ENCODE measurements at regions not wholly inside any gene's neighbourhood (a gene's known extent, or its start where the extent isn't known, plus 50 kb on each side); places are given as distances from the start of the nearest gene placed in this dataset.

GRCh38 chr2:239725551-239725890 lies 299.6 kb downstream of the NDUFA10 start (continued):
- TF ChIP-seq CREB1 (CRISPR knock-in tag; IDR thresholded peaks at IDR 0.05; ENCODE audit: low read depth): no peak
- TF ChIP-seq REST (IDR thresholded peaks at IDR 0.05; ENCODE audit: unreplicated experiment): no peak

DNA sequence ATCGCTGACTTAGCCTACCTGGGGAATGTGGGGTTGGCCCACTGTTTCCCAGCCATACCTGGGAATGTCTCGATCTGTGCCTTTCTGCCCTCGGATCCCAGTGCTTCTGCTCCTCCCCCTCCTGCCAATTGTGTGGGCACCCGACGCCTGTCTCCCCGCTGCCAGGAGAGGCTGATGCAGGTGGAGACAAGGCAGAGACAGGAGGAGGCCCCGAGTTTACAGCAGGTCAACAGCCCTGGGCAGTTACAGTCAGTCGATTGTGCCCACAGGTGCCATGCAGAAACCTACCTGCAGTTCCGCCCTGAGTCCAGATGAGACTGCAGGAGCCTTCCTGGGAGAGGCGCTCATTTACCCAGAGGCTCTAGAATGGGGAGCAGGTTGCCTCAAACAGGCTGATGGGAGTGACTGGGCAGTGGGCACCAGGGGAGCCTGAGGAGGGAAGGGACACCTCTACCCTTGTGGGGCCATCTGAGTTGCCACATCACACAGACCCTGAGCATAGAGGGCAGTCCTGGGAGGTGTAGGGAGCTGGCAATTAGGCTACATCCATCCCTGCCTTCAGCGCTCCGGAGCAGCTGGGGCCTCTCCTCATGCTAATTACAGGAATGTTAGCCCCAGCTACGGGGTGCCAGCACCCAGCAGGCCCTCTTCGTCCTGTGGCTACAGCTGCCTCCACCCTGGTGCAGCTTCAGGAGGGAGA lies 300.1 kb downstream of the NDUFA10 start:
- H3K27ac Mint-ChIP-seq: no peak overlapping the region
- Histone ChIP-seq H3K4me3 (no peak overlapping the region), H3K4me2 (no peak overlapping the region), H3K27me3 (ENCODE audit: insufficient read depth) (no peaks in the 10 kb centered on the region), H3K79me2 (replicated peaks; ENCODE audit: insufficient read depth) (no peaks in the 10 kb centered on the region), H3K9me2 (ENCODE audit: insufficient read depth) (no peaks in the 10 kb centered on the region), H3K27ac (ENCODE audit: low read depth) (no peak overlapping the region), H4K20me1 (replicated peaks; ENCODE audit: insufficient read depth) (no peaks in the 10 kb centered on the region), H2AFZ (no peak overlapping the region), H3K36me3 (ENCODE audit: insufficient read depth) (no peaks in the 10 kb centered on the region), H3F3A (replicated peaks; ENCODE audit: low read depth) (no peaks in the 10 kb centered on the region), H3K4me1 (ENCODE audit: insufficient read depth) (no peaks in the 10 kb centered on the region)
- DNase-seq (ENCODE audit: low spot score) (no peak), ATAC-seq (peak; percentile 28)
- H3K4me3 Mint-ChIP-seq: no peak overlapping the region
- H3K9me3 Mint-ChIP-seq: peaks cover 8% of the 10 kb centered on the region; the same call in 2 of the 3 replicates
- no peaks in the 10 kb centered on the region for H3K36me3 Mint-ChIP-seq (ENCODE audit: low read depth)
- H3K27me3 Mint-ChIP-seq (ENCODE audit: insufficient read depth, low read depth, poor library complexity): peaks cover 4% of the 10 kb centered on the region
- H3K4me1 Mint-ChIP-seq: peaks cover 2% of the 10 kb centered on the region; the same call in 1 of the 3 replicates
- TF ChIP-seq EZH2 (IDR thresholded peaks at IDR 0.05; ENCODE audit: low read depth, unreplicated experiment): no peak
- TF ChIP-seq STAT1 (IDR thresholded peaks at IDR 0.05; ENCODE audit: unreplicated experiment): no peak
- TF ChIP-seq, protein P1, sequence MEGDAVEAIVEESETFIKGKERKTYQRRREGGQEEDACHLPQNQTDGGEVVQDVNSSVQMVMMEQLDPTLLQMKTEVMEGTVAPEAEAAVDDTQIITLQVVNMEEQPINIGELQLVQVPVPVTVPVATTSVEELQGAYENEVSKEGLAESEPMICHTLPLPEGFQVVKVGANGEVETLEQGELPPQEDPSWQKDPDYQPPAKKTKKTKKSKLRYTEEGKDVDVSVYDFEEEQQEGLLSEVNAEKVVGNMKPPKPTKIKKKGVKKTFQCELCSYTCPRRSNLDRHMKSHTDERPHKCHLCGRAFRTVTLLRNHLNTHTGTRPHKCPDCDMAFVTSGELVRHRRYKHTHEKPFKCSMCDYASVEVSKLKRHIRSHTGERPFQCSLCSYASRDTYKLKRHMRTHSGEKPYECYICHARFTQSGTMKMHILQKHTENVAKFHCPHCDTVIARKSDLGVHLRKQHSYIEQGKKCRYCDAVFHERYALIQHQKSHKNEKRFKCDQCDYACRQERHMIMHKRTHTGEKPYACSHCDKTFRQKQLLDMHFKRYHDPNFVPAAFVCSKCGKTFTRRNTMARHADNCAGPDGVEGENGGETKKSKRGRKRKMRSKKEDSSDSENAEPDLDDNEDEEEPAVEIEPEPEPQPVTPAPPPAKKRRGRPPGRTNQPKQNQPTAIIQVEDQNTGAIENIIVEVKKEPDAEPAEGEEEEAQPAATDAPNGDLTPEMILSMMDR (conservative IDR thresholded peaks at IDR 0.05; ENCODE audit: low read depth in 2 of 2): no peak
- no peak for TF ChIP-seq POLR2AphosphoS5 (IDR thresholded peaks at IDR 0.05; ENCODE audit: low read depth)
- TF ChIP-seq JUNB (IDR thresholded peaks at IDR 0.05; ENCODE audit: unreplicated experiment): no peak
- TF ChIP-seq NANOG (IDR thresholded peaks at IDR 0.05; ENCODE audit: borderline replicate concordance): no peak
- no peak for TF ChIP-seq CREB1 (CRISPR knock-in tag; IDR thresholded peaks at IDR 0.05; ENCODE audit: low read depth)
- TF ChIP-seq ZNF114 (CRISPR knock-in tag; IDR thresholded peaks at IDR 0.05): no peak
- no peak for TF ChIP-seq EZH2phosphoT487 (IDR thresholded peaks at IDR 0.05; ENCODE audit: unreplicated experiment)
- TF ChIP-seq, protein P2, sequence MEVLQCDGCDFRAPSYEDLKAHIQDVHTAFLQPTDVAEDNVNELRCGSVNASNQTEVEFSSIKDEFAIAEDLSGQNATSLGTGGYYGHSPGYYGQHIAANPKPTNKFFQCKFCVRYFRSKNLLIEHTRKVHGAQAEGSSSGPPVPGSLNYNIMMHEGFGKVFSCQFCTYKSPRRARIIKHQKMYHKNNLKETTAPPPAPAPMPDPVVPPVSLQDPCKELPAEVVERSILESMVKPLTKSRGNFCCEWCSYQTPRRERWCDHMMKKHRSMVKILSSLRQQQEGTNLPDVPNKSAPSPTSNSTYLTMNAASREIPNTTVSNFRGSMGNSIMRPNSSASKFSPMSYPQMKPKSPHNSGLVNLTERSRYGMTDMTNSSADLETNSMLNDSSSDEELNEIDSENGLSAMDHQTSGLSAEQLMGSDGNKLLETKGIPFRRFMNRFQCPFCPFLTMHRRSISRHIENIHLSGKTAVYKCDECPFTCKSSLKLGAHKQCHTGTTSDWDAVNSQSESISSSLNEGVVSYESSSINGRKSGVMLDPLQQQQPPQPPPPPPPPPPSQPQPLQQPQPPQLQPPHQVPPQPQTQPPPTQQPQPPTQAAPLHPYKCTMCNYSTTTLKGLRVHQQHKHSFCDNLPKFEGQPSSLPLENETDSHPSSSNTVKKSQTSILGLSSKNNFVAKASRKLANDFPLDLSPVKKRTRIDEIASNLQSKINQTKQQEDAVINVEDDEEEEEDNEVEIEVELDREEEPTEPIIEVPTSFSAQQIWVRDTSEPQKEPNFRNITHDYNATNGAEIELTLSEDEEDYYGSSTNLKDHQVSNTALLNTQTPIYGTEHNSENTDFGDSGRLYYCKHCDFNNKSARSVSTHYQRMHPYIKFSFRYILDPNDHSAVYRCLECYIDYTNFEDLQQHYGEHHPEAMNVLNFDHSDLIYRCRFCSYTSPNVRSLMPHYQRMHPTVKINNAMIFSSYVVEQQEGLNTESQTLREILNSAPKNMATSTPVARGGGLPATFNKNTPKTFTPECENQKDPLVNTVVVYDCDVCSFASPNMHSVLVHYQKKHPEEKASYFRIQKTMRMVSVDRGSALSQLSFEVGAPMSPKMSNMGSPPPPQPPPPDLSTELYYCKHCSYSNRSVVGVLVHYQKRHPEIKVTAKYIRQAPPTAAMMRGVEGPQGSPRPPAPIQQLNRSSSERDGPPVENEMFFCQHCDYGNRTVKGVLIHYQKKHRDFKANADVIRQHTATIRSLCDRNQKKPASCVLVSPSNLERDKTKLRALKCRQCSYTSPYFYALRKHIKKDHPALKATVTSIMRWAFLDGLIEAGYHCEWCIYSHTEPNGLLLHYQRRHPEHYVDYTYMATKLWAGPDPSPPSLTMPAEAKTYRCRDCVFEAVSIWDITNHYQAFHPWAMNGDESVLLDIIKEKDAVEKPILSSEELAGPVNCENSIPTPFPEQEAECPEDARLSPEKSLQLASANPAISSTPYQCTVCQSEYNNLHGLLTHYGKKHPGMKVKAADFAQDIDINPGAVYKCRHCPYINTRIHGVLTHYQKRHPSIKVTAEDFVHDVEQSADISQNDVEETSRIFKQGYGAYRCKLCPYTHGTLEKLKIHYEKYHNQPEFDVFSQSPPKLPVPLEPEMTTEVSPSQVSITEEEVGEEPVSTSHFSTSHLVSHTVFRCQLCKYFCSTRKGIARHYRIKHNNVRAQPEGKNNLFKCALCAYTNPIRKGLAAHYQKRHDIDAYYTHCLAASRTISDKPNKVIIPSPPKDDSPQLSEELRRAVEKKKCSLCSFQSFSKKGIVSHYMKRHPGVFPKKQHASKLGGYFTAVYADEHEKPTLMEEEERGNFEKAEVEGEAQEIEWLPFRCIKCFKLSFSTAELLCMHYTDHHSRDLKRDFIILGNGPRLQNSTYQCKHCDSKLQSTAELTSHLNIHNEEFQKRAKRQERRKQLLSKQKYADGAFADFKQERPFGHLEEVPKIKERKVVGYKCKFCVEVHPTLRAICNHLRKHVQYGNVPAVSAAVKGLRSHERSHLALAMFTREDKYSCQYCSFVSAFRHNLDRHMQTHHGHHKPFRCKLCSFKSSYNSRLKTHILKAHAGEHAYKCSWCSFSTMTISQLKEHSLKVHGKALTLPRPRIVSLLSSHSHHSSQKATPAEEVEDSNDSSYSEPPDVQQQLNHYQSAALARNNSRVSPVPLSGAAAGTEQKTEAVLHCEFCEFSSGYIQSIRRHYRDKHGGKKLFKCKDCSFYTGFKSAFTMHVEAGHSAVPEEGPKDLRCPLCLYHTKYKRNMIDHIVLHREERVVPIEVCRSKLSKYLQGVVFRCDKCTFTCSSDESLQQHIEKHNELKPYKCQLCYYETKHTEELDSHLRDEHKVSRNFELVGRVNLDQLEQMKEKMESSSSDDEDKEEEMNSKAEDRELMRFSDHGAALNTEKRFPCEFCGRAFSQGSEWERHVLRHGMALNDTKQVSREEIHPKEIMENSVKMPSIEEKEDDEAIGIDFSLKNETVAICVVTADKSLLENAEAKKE (CRISPR knock-in tag; IDR thresholded peaks at IDR 0.05): no peak
- no peak for TF ChIP-seq ETS1 (IDR thresholded peaks at IDR 0.05)
